IPS-NIHi7 (cell line): ENCODE measurements at regions not wholly inside any gene's neighbourhood (a gene's known extent, or its start where the extent isn't known, plus 50 kb on each side); places are given as distances from the start of the nearest gene placed in this dataset.

ENCODE experiments used
- DNase-seq: peaks from one replicate; pipeline ENCODE4 v3.0.0; 2012; ENCODE audit warnings: mixed read lengths; ENCODE audit errors: extremely low spot score

- no peak for DNase-seq
These were observed 422.4 kb downstream of the ADGRL2 start for GRCh38 chr1:82223091-82223490.

GRCh38 chr1:82221721-82222120, 421.0 kb downstream of the ADGRL2 start:
- DNase-seq: no peak

- DNase-seq: peak; percentile 19
These were observed 420.0 kb downstream of the ADGRL2 start for GRCh38 chr1:82220754-82221153.

GRCh38 chr1:82219841-82220240, 419.1 kb downstream of the ADGRL2 start:
- no peak for DNase-seq

GRCh38 chr1:82218846-82219245, 418.1 kb downstream of the ADGRL2 start:
- no peak for DNase-seq

- no peak for DNase-seq
These were observed 415.1 kb downstream of the ADGRL2 start for GRCh38 chr1:82215853-82216175.

GRCh38 chr1:82215056-82215852, 414.5 kb downstream of the ADGRL2 start:
- DNase-seq: no peak

GRCh38 chr1:82214606-82215005, 413.9 kb downstream of the ADGRL2 start:
- no peak for DNase-seq

- DNase-seq: no peak
These were observed 396.9 kb downstream of the ADGRL2 start for GRCh38 chr1:82197606-82198005.

GRCh38 chr1:82195245-82195644, 394.5 kb downstream of the ADGRL2 start:
- no peak for DNase-seq

GRCh38 chr1:82185084-82185483, 384.4 kb downstream of the ADGRL2 start:
- DNase-seq: no peak

GRCh38 chr1:82181846-82182245, 381.1 kb downstream of the ADGRL2 start:
- DNase-seq: no peak

GRCh38 chr1:82179131-82179530, 378.4 kb downstream of the ADGRL2 start:
- no peak for DNase-seq

GRCh38 chr1:82177192-82177591, 376.5 kb downstream of the ADGRL2 start:
- DNase-seq: no peak

- no peak for DNase-seq
These were observed 371.2 kb downstream of the ADGRL2 start for GRCh38 chr1:82171955-82172354.

- DNase-seq: no peak
These were observed 367.7 kb downstream of the ADGRL2 start for GRCh38 chr1:82168482-82168881.

- DNase-seq: no peak
These were observed 364.6 kb downstream of the ADGRL2 start for GRCh38 chr1:82165304-82165703.

- no peak for DNase-seq
These were observed 362.0 kb downstream of the ADGRL2 start for GRCh38 chr1:82162486-82163420.

GRCh38 chr1:82161700-82162141, 361.0 kb downstream of the ADGRL2 start:
- DNase-seq: no peak

GRCh38 chr1:82160903-82161302, 360.2 kb downstream of the ADGRL2 start:
- DNase-seq: no peak

- no peak for DNase-seq
These were observed 359.3 kb downstream of the ADGRL2 start for GRCh38 chr1:82160036-82160435.

GRCh38 chr1:82158981-82159380, 358.2 kb downstream of the ADGRL2 start:
- DNase-seq: no peak
